Hepatocyte (in vitro differentiated cells): ENCODE measurements at regions not wholly inside any gene's neighbourhood (a gene's known extent, or its start where the extent isn't known, plus 50 kb on each side); places are given as distances from the start of the nearest gene placed in this dataset.

Experiments
- DNase-seq: peaks from one replicate; pipeline ENCODE4 v3.0.0-alpha.2; 2016; ENCODE audit warnings: low spot score
- H2AFZ ChIP-seq: fragments of 200-600 bp; sonication (generic); 2 replicates; pipeline ENCODE4 v1.6.0; 2016; ENCODE audit warnings: antibody characterized with exemption, mild to moderate bottlenecking
- H3K27ac ChIP-seq: fragments of 200-600 bp; sonication (generic); 2 replicates; pipeline ENCODE4 v1.5.1; 2016; ENCODE audit warnings: mild to moderate bottlenecking
- H3K27me3 ChIP-seq: fragments of 200-600 bp; sonication (generic); 2 replicates; pipeline ENCODE4 v1.6.1; 2016
- H3K36me3 ChIP-seq: fragments of 200-600 bp; sonication (generic); replicated peaks from 2 replicates; pipeline ENCODE4 v1.5.1; 2016; ENCODE audit warnings: low read depth; ENCODE audit not compliant: insufficient read depth
- H3K4me1 ChIP-seq: fragments of 200-600 bp; sonication (generic); 2 replicates; pipeline ENCODE4 v1.5.1; 2016; ENCODE audit warnings: mild to moderate bottlenecking, moderate library complexity; ENCODE audit not compliant: insufficient read depth
- H3K4me2 ChIP-seq: fragments of 200-600 bp; sonication (generic); 2 replicates; pipeline ENCODE4 v1.6.0; 2016
- H3K4me3 ChIP-seq: fragments of 200-600 bp; sonication (generic); 2 replicates; pipeline ENCODE4 v1.5.1; 2016; ENCODE audit warnings: mild to moderate bottlenecking
- H3K79me2 ChIP-seq: fragments of 200-600 bp; sonication (generic); 2 replicates; pipeline ENCODE4 v1.6.0; 2017; ENCODE audit warnings: mild to moderate bottlenecking
- H3K9me2 ChIP-seq: fragments of 200-600 bp; sonication (generic); replicated peaks from 2 replicates; pipeline ENCODE4 v1.6.0; 2017; ENCODE audit warnings: mild to moderate bottlenecking; ENCODE audit not compliant: insufficient read depth
- H3K9me3 ChIP-seq: fragments of 200-600 bp; sonication (generic); 2 replicates; pipeline ENCODE4 v1.5.1; 2016; ENCODE audit warnings: low read depth, mild to moderate bottlenecking
- H4K20me1 ChIP-seq: fragments of 200-600 bp; sonication (generic); 2 replicates; pipeline ENCODE4 v1.6.0; 2016; ENCODE audit warnings: mild to moderate bottlenecking; ENCODE audit not compliant: insufficient read depth, poor library complexity, severe bottlenecking
- EZH2 ChIP-seq: fragments of 200-600 bp; sonication (generic); IDR thresholded peaks from 2 replicates; pipeline ENCODE4 v1.6.1; 2016; ENCODE audit warnings: antibody characterized with exemption, mild to moderate bottlenecking, borderline replicate concordance
- EZH2phosphoT487 ChIP-seq: fragments of 200-600 bp; sonication (generic); IDR thresholded peaks from one replicate; pipeline ENCODE4 v1.6.1; 2018; ENCODE audit warnings: antibody characterized with exemption, mild to moderate bottlenecking, low read depth, moderate library complexity; ENCODE audit not compliant: unreplicated experiment, severe bottlenecking
- WGBS: methylation state at CpG from one replicate; pipeline ENCODE4 v1.1.6; 2016; ENCODE audit warnings: low lambda C conversion rate; ENCODE audit errors: missing lambda C conversion rate; 5-methylcytosine and 5-hydroxymethylcytosine counted together
- TF ChIP-seq, protein P1 (sequence below): fragments of 200-600 bp; sonication (generic); IDR thresholded peaks from 2 replicates; pipeline ENCODE4 v1.5.1; 2016; ENCODE audit warnings: antibody characterized with exemption, mild to moderate bottlenecking; ENCODE audit not compliant: poor library complexity

- H2AFZ ChIP-seq, result no peak overlapping the region
- H3K36me3 ChIP-seq, result no peaks in the 10 kb centered on the region
- H3K27ac ChIP-seq, result no peak overlapping the region
- TF ChIP-seq, protein P1, sequence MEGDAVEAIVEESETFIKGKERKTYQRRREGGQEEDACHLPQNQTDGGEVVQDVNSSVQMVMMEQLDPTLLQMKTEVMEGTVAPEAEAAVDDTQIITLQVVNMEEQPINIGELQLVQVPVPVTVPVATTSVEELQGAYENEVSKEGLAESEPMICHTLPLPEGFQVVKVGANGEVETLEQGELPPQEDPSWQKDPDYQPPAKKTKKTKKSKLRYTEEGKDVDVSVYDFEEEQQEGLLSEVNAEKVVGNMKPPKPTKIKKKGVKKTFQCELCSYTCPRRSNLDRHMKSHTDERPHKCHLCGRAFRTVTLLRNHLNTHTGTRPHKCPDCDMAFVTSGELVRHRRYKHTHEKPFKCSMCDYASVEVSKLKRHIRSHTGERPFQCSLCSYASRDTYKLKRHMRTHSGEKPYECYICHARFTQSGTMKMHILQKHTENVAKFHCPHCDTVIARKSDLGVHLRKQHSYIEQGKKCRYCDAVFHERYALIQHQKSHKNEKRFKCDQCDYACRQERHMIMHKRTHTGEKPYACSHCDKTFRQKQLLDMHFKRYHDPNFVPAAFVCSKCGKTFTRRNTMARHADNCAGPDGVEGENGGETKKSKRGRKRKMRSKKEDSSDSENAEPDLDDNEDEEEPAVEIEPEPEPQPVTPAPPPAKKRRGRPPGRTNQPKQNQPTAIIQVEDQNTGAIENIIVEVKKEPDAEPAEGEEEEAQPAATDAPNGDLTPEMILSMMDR, result no peak
- TF ChIP-seq EZH2phosphoT487 (no peak), EZH2 (no peak)
- no peaks in the 10 kb centered on the region for H3K9me3 ChIP-seq
- 80% methylated on average over 5 of the region's 5 CpGs for WGBS
- no peak overlapping the region for H3K4me3 ChIP-seq
- H3K4me1 ChIP-seq, result no peaks in the 10 kb centered on the region
- no peak overlapping the region for H3K4me2 ChIP-seq
- no peaks in the 10 kb centered on the region for H3K9me2 ChIP-seq
- no peaks in the 10 kb centered on the region for H4K20me1 ChIP-seq
- H3K79me2 ChIP-seq, result no peaks in the 10 kb centered on the region
- no peak for DNase-seq
- H3K27me3 ChIP-seq, result no peaks in the 10 kb centered on the region
Observed at GRCh38 chr13:22748866-22749577, 431.8 kb upstream of the SGCG start.

- 87% methylated on average over 1 of the region's 1 CpG for WGBS
- Histone ChIP-seq H3K9me3 (no peaks in the 10 kb centered on the region), H2AFZ (no peak overlapping the region), H3K9me2 (no peaks in the 10 kb centered on the region), H3K4me2 (no peak overlapping the region), H3K27me3 (no peaks in the 10 kb centered on the region), H4K20me1 (no peaks in the 10 kb centered on the region), H3K27ac (no peak overlapping the region), H3K4me1 (no peaks in the 10 kb centered on the region), H3K79me2 (no peaks in the 10 kb centered on the region), H3K36me3 (no peaks in the 10 kb centered on the region), H3K4me3 (no peak overlapping the region)
- DNase-seq, result no peak
- no peak for TF ChIP-seq EZH2phosphoT487
- no peak for TF ChIP-seq EZH2
- TF ChIP-seq, protein P1, result no peak
Observed at GRCh38 chr13:22749626-22750025, 431.2 kb upstream of the SGCG start.

- no peaks in the 10 kb centered on the region for H3K9me3 ChIP-seq
- 47% methylated on average over 3 of the region's 3 CpGs for WGBS
- no peak overlapping the region for H3K4me3 ChIP-seq
- H4K20me1 ChIP-seq, result no peaks in the 10 kb centered on the region
- no peaks in the 10 kb centered on the region for H3K36me3 ChIP-seq
- no peaks in the 10 kb centered on the region for H3K4me1 ChIP-seq
- H2AFZ ChIP-seq, result no peak overlapping the region
- H3K4me2 ChIP-seq, result no peak overlapping the region
- no peak overlapping the region for H3K27ac ChIP-seq
- TF ChIP-seq, protein P1, result peak; percentile 74
- no peak for TF ChIP-seq EZH2phosphoT487
- DNase-seq, result peak; percentile 39
- no peaks in the 10 kb centered on the region for H3K79me2 ChIP-seq
- H3K9me2 ChIP-seq, result no peaks in the 10 kb centered on the region
- no peaks in the 10 kb centered on the region for H3K27me3 ChIP-seq
Observed at GRCh38 chr13:22757530-22758120, 423.2 kb upstream of the SGCG start.
